ENCODE measurements at regions not wholly inside any gene's neighbourhood (a gene's known extent, or its start where the extent isn't known, plus 50 kb on each side); places are given as distances from the start of the nearest gene placed in this dataset.
"Not testable (repeated sequence)": the region's sequence is repeated elsewhere in the genome, so short reads cannot be mapped to it uniquely, and the experiment has no call there.

DNA sequence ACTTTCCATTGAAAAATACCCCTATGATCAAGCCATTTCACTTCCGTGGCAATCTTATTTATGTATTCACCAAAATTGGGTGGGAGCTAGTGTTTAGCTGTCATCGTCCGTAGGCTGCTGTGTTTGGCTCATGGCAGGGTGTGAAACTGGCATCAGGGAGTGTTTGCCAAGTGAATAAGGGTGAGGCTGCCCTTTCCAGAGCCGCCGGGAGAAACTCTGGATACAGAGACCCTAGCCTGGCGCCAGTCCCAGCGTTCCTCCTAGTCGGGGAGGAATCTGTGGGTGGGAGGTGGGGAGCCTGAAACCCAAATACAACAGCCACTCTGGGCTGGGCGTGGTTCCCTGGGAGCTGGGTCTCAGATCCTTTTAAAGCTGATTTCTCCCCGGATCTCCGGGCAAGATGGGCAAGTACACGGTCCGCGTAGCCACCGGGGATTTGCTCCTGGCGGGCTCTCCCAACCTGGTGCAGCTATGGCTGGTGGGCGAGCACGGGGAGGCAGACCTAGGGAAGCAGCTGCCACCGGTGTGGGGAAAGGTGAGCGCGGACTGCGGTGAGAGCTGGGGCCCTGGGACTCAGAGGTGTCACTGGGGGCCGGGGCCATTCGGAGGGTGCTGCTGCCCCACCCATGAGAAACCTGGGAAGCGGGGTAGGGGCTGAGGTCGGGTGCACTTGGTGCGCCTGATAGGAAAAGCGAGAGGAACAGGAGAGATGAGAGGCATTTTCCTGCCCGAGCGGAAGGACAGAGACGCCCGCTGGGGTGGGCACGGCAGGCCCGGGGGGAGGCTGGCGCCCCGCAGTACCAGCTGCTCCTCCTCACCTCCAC is 62.1 kb upstream of the TEKT1 start:
- DNase-seq: no peak

- no peak for DNase-seq
Observed at GRCh38 chr17:6894206-6894528, 62.6 kb upstream of the TEKT1 start.

- DNase-seq: no peak
Observed at GRCh38 chr17:6901086-6901485, 69.6 kb upstream of the TEKT1 start.

GRCh38 chr17:6903326-6903900 is 71.9 kb upstream of the TEKT1 start:
- DNase-seq: no peak

- DNase-seq: no peak
Observed at GRCh38 chr17:6908807-6909206, 77.3 kb upstream of the TEKT1 start.

GRCh38 chr17:6910987-6911603 is 79.6 kb upstream of the TEKT1 start:
- DNase-seq: no peak

DNA sequence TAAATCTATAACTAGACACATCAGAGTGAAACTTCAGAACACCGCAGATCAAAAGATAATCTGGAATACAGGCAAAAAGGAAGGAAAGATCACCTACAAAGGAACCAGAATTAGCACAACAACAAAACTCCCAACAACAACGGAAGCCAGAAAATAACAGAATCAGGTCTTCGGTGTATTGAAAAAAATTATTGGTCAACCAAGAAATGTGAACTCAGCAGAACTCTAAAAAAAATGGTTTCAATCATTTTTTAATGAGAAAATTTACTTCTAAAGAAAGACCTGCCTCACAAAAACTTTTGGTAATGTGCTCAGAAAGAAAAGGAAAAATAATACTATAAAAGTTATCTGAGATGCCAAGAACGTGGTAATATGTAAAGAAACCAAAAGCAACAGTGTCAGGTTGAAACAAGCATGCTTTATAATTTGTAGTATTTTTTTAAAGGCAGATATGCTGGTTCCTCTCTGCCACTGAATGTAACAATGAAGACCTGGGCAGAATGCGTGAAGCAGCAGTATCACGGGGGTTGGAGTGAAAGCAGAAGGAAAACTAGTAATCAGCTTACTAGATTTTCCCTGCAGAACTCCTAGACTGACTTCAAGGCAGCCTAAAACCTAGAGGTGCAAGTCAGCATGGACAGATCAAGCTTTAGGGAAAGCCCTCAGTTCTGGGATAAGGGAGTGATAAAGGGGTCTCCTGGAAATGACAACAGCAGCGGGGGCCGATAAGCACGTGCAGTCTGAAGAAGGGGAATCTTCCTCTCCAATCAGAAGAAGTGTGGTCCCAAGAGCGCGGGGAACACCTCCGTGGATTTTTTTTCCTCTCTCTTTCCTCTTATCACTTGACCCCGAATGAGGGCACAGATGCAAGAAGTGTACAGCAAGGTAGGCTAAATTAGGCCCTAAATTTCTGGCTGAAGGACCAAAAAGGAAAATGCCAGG is 80.9 kb upstream of the TEKT1 start:
- no peak for DNase-seq

DNA sequence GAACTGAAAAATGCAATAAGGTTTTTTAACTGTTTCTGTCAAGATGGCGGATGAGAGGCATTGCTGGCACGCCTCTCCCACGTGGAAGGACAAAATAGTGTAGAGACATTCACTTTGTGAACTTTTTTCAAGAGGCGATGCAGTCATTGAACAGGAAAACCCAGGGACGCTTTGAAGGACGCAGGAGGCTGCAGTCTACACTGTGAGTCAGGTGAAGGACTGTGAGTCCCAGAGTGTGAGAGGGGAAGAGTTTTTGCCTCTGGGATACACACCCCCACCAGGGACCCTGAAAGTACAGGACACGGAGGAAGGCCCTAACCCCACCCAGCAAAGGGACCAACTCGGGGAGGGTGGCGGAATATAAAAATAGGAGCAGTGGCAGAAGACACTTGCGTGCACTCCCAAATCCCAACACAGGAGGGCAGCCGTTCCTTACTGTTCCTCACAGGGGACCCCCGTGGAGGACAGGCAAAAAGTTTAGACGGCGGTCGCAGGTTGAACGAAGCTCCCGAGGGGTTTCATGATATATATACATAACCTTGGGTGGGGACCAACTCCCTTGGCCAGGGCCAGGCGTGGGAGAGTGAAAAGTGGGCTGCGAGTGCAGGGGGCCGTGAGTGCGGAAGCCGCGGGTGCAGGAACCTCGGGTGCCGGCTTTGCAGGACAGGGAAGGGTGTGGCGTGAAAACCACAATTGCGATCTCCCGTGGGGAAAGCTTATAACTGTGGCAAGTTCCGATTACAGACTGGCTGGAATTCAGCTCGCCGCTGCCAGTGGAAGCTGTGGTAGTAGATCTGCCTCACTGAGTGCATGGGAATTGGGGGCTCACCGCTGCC is 82.0 kb upstream of the ALOX12 start:
- peak; percentile 64 for DNase-seq

DNA sequence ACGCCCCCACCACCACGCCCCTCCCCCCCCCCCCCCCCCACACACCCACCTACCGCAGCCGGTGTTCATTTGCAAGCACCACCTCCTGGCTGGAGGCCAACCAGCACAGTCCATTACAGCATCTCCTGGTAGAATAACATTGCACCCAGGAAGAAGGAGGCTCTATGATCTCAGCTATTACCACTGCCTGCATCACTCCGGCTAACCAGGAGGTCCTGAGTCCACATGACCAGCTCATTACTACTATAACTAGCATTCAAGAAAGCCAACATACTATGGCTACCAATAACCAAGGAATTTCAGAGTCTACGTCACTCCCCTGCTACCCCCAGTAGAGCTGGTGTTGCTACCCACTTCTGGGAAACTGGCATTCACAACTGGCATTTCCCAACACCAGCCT is 81.1 kb upstream of the ALOX12 start:
- no peak for DNase-seq

- no peak for DNase-seq
Observed at GRCh38 chr17:6915620-6916019, 80.2 kb upstream of the ALOX12 start.

DNA sequence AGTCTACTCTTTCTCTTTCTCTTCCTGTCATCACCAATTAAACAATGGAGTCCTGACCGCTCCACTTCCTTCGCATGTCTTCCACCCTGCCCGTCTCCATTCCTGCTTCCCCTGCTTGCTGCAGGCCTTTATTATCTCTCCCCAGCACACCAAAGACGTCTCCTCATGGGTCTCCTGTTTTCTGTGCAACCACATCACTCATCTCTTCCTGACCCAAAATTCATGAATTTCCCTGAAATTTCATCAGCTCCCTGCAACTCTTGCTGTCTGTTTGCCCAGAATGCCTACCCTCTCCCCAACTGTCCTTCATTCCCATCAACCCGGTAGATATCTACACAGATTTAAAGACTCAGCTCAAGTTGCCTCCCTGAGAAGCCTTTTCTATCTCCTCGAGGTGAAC is 76.7 kb upstream of the ALOX12 start:
- no peak for DNase-seq

DNA sequence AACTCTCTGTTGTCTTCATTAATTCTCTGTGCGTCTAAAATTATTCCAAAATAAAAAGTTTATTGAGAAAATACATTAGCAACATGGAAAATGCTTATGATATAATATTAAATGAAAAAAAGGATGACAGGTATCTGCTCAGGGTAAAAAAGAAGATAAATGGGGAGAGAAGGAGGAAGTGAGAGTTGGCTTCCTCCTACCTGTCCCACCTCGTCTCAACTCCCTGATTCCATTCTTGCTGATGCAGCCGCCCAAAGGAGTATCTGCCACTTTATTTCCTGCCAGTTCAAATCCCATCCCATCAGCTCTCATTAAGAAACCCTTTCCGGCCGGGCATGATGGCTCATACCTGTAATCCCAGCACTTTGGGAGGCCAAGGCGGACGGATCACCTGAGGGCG is 72.5 kb upstream of the ALOX12 start:
- no peak for DNase-seq

GRCh38 chr17:6924208-6924607 is 71.6 kb upstream of the ALOX12 start:
- DNase-seq: no peak

DNA sequence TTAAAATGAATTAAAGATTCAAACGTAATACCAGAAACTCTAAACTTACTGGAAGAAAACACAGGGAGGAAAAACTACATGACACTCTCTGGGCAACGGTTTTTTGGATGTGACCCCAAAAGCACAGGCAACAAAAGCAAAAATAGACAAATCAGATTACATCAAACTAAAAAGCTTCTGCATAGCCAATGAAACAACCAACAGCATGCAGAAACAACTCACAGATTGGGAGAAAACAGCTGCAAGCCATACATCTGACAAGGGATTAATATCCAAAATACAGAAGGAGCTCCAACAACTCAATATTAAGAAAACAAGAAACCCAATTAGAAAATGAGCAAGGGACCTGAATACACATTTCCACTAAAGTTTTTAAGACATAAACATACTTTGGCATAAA is 69.2 kb upstream of the ALOX12 start:
- DNase-seq: no peak

GRCh38 chr17:6927290-6928126 is 68.3 kb upstream of the ALOX12 start:
- no peak for DNase-seq

GRCh38 chr17:6928193-6928592 is 67.7 kb upstream of the ALOX12 start:
- no peak for DNase-seq

GRCh38 chr17:6930749-6931148 is 65.1 kb upstream of the ALOX12 start:
- DNase-seq: no peak

DNA sequence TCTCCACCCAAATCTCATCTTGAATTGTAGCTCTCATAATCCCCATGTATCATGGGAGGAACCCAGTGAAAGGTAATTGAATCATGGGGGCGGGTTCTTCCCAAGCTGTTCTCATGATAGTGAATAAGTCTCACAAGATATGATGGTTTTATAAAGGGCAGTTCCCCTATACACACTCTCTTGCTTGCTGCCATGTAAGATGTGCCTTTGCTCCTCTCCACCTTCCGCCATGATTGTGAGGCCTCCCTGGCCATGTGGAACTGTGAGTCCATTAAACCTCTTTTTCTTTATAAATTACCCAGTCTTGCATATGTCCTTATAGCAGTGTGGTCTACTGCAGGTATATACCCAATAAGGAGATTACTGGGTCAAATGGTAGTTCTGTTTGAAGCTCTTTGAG is 61.3 kb upstream of the ALOX12 start:
- not testable (repeated sequence) for DNase-seq

- no peak for DNase-seq
Observed at GRCh38 chr17:6936370-6937028, 59.4 kb upstream of the ALOX12 start.

- no peak for DNase-seq
Observed at GRCh38 chr17:6938637-6939036, 57.2 kb upstream of the ALOX12 start.

- DNase-seq: no peak
Observed at GRCh38 chr17:6940186-6940649, 55.6 kb upstream of the ALOX12 start.

All from effector CD4-positive, alpha-beta T cell (primary cell).